H1 (cell line): ENCODE measurements at regions not wholly inside any gene's neighbourhood (a gene's known extent, or its start where the extent isn't known, plus 50 kb on each side); places are given as distances from the start of the nearest gene placed in this dataset.

ENCODE experiments used
- SUZ12 ChIP-seq: fragments of 200-600 bp; sonication (generic); IDR thresholded peaks from 2 replicates; pipeline ENCODE4 v1.6.1; 2012; ENCODE audit warnings: mild to moderate bottlenecking, inconsistent platforms, low read length, moderate library complexity, mixed read lengths

- no peak for TF ChIP-seq SUZ12
Observed at GRCh38 chr11:119505071-119505470, 82.1 kb upstream of the THY1 start (continued).
